ENCODE measurements at regions not wholly inside any gene's neighbourhood (a gene's known extent, or its start where the extent isn't known, plus 50 kb on each side); places are given as distances from the start of the nearest gene placed in this dataset.
"Not testable (repeated sequence)": the region's sequence is repeated elsewhere in the genome, so short reads cannot be mapped to it uniquely, and the experiment has no call there.

DNA sequence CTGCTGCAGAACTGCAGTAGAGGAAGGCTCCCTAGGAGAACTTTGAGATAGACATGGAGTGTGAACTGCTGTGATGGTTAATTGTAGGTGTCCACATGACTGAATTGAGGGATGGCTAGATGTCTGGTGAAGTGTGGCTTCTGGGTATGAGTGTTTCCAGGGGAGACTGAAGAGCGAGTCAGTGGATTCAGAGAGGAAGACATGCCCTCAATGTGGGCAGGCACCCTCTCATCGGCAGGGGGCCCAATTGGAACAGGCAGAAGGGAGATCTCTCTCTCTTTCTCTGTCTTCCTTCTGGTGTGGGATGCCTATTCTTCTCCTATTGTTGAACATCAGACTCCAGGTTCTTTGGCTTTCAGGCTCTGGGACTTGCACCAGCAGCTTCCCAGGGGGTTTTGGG lies 304.7 kb upstream of the GATB start:
- DNase-seq: no peak

DNA sequence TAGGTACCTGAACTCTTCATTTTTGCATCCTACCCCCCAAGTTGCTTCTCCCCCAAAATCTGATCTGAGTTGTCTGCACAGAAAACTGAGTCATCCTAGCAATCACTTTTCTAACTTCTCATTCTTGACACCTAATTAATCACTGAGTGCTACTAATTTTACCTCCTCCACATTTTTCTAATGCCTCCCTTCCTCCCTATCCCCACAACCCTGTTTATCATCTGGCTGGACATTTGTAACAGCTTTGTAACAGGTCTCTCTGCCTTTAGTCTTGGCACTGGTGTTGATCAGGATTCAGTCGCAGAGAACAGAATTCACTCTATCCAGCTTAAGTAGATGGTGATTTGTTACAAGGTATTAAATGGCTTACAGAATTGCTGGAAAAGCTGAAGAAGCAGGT lies 303.9 kb upstream of the GATB start:
- no peak for DNase-seq

DNA sequence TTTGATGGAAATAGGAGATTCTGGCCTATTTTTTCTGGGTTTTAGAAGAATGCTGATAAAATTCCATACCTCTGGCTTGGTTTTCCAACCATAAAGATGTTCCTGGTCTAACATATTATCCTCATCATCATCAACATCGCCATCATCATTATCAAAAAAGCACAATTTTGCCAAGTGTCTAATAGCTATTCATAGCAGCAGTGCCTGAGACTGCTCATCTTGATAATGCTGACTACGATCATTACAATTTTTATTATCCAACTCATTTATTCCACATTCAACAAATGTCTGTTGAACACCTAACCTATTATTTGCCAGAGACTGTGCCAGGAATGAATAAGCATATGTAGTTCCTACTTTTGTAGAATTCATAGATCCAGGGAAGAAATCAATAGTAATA lies 303.5 kb upstream of the GATB start:
- DNase-seq: no peak

DNA sequence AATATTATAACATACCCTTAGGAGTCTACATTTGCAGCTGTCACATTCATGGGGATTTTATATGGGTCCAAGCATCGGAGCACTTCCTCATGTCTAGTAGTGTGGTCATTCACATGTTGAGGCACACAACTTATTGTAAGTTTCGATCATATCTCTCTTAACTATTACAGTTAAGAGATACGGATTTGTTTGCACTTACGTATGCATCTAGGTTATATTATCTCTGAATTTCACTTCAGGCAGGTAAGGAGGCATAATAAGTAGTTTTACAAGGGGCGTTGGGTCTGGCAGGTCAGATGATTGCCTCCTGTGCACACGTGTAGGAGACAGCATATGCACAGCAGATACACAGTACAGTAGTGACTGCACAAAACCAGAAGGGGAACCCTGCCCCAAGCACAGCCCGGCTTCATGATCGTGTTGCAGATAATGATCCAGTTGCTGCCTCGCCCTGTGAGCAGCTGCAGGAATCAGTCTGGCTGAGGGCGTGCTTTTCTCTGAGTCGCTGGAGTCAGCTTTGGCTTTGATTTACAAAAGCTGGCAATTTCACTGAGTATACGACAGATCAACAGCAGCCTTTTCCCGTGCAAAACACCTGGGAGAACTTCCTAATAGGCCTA lies 302.9 kb upstream of the GATB start:
- peak; percentile 57 to 72 (median 61) for DNase-seq

DNA sequence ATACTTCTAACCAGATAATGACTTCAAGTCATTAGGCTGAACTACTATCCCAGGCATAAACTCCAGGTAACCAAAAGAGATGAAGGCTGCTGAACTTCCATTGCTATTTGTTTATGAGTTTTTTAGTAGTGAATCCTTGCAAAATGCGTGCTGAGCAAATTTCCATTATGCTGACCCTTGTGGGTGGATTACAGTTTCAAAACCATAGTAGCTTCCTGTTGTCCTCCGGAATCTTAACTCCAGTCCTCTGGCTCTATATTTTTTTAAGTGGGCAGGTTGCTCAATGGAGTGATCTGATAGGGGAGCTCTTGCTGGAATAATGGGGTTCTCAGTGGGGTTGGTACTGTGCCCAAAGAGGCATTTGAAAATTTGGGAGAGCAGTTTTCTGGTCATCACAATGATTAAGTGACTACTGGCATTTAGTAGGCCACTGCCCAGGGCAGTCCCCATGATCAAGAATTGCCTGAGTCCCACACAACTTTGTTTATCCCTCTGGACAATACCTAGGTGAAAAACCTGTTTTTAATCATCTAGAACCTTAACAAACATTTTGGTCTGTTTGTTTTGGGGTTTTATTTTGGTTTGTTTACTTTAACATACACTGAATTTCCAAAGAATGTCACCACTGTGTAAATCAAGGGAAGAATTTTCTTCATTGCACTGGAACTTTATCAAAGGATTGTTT lies 302.3 kb upstream of the GATB start:
- no peak for DNase-seq

DNA sequence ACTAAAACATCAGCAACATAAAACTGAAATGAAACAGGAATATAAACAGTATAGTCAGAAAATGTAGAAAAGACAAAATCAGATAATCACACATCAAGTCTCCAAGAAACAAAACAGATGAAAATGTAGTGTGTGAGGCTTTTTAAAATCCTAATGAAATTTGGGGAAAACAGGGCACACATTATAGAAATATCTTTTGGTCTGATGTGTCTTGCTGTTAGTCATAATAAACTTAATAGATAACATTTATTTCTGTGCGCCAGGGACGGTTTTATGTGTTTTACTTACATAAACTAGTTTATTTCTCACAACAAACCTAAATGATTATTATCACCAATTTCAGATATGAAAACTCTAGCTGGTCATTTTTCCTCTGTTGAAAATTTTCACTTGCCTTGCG lies 293.9 kb upstream of the GATB start:
- no peak for DNase-seq

DNA sequence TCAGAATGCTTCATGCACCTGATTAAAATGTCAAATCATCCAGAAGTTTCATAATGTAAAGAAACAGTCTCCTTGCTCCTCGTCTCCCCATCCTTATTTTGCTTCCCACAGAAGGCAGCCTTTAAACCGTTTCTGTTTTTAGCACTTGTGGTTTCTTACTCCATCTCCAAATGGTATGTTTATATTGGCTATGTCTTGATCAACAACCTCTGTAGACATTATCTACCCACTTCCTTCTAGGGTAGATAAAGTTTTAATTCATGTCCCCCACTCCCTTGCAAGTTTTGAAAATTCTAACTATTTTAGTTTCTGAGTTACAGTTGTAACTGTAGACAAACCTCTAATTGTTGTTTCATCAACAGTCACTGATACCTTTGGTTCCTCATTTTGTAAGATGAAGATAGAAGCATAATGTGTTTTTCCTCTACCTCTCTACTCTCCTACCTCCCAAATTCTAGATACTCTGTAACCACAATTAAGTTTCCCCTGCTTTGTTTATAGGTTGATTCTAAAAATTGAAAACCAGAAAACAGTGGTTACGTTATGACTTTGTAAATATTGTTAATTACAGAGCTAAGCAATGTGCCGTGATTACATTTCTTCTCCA lies 291.7 kb upstream of the GATB start:
- no peak for DNase-seq

DNA sequence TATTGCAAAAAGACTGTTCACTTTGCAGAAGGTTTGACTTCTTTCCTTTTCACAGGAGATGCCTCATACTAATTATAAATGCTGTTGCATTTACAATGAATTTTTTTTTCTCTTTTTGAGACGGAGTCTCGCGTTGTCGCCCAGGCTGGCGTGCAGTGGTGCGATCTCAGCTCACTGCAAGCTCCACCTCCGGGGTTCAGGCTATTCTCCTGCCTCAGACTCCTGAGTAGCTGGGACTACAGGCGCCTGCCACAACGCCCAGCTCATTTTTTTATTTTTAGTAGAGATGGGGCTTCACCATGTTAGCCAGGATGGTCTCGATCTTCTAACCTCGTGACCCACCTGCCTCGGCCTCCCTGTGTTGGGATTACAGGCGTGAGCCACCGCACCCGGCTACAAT lies 290.5 kb upstream of the GATB start:
- not testable (repeated sequence) for DNase-seq

DNA sequence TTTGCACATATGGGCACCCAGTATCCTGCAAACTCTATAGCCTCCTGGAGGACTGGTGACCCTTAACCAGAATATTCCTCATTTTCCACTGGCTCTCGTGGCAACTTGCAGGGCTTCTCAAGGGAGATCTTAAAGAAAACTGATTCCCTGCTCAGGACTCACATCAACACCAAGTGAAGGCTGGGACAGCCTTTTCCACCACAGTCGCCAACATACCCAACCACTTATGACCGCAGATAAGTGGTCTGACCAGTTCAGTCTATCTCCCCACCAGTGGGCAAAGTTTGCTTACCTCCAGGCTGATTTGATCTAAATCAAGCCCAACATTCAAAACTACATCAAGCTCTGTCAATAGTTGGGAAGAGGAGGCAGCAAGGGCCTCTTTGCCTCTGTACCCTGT lies 289.3 kb upstream of the GATB start:
- DNase-seq: no peak

DNA sequence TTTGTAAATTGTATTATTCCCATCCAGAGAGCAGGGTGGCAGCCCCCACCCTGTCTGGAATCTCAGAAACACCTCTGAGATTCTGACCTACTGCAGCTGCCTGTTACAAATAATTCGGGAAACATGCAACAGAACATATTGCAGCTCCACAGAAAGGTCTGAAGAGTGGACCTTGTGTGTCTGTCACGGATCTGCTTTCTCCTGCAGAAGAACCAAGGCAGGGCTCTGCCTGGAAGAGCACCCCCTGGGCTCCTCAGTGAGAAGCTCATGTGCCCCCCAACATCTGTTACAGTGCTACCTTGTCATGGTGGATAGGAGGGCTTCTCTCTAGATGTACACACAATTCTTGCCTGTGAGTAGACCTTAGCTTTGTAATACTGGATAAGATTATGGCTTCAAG lies 286.6 kb upstream of the GATB start:
- DNase-seq: no peak

DNA sequence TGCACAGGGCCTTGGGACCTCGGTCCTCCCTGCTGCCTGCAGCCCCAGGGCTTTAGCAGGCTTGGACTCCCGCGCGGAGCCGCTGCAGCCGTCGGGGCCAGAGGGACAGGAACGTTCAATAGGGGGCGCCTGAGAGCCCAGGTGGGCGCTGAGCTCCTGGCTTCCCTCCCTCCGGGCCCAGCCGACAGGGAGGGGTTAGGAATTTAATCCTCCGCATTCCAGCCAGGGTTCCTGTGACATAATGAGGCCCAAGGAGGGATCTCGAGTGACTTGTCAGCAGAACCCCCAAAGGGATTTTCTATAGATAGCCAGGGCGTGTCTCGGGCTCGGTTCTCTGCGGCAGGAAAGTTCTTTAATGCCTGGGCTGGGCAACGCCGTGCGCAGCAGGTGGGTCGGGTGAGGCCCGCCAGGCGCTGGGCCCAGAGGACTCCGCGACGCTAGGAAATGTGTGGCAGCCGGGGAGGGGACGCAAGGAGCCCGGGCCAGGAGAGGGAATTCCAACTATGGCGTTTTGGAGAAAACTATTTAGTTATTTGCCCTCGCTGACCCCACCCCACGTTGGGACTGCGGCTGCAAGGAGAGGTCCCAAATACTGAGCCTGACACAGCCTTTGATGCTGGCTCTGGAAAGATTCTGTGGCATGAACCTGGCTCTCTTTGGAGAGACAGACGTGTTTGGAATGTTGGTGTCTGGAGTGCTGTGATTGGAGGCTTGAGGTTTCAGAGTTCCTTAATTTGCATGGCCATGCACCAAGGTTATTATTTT lies 285.2 kb upstream of the GATB start:
- peak; percentile 44 to 58 (median 45) for DNase-seq

DNA sequence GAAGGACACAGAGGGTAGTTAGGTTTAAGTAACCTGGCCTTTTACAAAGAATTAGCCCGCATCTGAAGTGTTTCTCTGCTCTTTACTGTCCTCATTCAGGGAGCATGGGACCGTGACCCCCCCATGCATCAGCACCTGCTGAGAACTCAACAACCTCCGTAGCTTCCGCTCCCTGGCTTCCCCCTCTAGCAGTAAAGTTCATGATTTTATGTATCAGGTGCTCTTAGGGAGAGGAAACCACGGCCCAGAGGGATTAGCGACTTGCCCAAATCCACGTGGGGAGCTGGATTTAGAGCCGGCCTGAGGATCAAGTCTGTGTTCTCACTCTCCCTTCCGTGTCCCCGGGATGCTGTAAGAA lies 284.6 kb upstream of the GATB start:
- DNase-seq: no peak

DNA sequence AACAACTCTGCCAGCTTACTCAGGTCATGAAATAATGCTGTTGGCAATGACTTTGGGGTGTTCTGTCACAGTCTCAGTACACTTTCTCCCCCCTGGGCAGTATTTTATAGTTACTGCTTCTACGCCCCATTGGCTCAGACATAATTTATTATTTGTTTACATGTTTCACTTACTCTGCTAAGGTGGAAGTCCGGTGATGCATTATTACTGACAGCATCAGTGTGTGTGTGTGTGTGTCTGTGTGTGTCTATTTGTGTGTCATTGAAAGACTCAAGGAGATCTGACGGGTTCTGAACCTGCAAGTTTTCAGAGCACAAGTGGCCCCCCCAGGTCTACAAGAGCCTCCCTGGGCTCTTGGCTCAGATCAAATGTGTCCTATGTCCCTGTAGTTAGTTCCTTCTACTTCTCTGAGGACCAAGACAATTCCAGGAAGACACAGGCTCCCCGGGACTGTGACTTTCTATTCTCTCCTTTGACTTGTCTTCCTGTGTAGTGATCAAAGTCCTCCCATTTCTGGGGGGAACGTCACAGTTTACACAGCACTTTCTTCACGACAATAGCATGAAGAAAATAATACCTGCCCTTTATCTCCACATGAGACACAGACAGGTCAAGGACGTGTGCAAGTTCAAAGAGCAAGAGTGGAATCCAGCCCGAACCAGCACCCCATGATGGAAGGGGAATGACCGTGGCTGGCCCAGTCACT lies 283.7 kb upstream of the GATB start:
- DNase-seq: no peak

DNA sequence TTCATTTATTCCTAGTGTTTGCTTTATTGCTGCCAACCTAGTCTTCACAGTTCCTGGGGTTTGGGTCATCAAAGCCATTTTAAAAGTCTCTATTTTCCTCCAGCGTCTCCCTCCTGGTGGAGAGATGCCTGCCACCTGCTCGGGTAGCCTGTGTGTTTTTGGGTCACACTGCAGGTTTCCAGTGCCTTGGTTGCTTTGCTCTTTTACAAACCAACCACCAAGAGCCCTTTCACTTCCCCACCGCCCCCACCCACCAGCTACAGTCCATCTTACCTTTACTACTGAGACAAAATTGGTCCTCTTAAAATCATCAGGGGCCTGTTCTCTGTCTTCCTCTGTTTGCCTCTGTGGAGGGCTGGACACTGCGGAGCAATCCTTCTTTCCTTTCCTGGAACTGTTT lies 280.5 kb upstream of the GATB start:
- DNase-seq: no peak

DNA sequence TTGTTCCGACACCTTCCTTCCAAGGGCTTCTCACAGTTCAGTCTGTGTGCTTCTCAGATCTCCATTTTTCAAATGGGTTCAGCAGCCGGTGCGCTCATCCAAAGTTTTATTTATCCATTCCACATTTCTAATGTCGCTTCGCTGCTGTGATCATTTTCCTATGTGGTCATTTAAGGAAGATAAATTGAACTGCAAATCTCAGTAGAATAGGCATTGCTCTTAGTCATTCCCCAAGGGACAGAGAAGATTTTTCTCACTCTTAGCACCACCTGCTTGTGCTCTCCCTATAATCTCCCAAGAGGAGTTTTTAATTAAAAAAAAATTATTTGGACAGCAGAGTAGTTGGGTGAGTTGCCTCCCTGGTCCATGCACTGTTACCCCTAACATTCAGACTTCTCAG lies 278.9 kb upstream of the GATB start:
- DNase-seq: no peak

DNA sequence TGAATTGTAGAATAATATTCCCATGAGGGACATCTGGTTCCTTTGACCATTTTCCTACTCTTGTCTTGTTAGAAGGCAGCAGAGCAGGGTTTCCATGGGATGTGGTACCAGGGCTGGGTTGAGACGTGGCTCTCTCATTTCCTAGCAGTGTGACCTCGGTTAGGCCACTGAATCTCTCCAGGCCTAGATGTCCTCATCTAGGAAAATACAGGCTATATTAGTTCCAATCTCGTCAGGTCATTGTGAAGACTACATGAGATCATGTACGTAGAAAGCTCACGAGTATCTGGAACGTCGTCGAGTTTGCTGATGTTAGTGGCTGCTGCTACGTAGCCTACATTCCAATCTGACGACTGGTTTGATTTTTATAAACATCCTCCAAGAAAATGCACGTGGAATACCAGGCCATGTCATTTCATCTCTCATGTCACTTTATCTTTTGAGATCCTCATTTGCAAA lies 278.2 kb upstream of the GATB start:
- no peak for DNase-seq

DNA sequence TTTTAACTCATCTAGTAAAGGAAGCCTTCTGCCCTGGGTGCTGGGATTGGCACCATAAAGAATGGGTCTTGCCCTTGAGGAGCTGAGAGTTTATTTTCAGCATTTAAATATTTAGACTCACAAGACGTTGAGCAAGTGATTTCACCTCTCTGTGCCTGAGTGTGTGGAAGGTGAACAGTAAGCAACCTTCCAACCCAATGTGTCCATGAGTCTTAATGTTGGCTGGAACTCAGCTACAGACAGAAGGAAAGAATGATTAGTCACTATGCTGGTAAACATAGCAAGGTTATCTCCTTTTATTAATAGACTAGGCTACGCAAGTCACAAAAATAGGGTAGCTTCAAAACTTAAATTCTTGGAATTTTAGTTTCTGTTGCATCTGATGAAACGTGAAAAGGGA lies 277.4 kb upstream of the GATB start:
- DNase-seq: no peak

DNA sequence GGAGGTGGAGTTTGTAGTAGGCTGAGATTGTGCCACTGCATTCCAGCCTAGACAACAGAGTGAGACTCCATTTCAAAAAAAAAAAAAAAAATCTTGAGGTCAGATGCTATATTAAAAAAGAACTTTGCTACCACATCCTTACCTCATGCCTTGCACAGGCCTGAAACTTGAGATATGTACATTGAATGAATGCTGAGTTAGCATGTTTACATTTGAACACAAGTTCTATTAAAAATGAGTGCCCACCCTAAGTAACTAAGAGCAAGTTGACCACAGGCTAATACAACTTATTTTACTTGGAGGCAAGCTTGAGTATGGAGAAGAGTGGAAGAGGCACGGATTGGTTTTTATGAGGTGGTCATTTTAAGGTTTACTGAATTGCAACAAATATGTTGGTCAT lies 276.6 kb upstream of the GATB start:
- no peak for DNase-seq

DNA sequence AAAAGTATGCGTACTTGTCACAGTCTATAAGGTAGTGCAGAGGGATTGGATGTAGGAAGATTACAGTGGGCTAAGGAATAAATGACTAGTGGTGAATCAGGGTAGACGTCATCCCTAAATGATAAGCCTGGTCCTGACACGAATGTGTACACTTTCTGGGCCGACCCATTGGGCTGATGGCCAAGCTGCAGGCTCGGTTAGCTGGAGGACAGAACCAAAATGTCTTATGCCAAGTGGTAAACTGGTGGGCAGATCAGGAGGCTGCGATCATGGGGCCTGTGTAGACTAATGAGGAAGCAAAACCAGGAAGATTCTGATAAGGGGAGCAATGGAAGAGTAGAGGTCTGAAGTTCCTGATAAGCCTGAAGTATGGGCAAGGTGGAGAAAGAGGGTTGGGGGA lies 272.8 kb upstream of the GATB start:
- no peak for DNase-seq

DNA sequence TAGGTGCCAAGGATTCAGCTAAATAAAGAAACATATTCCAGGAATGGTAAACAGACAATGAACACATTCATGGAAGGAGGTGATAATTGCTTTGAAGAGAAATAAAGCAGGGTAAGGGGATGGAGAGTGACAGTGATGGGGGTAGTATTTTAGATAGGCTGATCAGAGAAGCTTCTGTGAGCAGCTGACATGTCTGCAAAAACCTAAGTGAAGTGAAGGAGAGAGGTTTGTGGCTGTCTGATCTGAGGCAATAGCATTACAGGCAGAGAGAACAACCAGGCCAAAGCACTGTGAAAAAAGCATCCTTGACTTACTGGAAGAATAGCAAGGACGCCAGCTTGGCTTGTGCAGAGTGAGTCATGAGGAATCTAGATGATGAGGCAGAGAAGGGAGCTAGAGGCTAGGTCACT lies 271.9 kb upstream of the GATB start:
- DNase-seq: no peak

DNA sequence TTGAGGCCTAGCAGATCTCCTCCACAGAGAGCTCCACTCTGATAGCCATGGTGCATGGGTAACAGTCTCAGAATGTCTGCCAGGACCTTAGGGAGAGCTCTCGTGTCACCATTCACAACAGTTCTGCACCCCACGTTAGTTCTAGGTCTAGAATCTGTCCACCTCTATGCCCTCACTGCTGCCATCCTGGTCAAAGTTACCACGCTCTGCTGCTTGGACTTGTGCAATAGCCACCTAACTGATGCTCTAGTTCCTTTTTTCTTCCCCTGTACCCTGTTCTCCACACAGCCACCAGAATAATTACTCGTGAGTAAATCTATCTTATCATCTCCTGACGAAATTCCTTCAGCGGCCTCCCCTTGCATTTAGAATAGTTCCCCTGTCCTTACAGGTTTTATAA lies 268.8 kb upstream of the GATB start:
- no peak for DNase-seq

DNA sequence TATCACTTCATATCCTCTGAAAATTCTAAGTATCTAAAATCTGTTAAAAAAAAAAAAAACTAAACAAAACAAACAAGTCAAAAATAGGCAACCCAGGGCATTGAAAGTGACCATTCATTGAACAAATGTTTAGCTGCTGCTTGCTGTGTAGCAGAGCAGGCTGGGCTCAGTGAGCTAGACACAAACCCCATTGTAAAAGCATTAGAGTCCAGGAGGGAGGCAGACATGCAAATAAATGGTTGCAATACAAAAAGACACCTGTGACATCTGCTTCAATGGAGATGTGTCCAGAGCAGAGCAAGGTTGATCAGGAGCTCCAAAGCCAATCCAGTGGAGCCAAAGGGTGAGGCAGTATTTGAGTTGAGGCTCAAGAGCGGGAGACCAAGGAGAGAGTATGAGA lies 267.3 kb upstream of the GATB start:
- no peak for DNase-seq

All from muscle of back (tissue), 3 donors.